ENCODE measurements at regions not wholly inside any gene's neighbourhood (a gene's known extent, or its start where the extent isn't known, plus 50 kb on each side); places are given as distances from the start of the nearest gene placed in this dataset.

DNA sequence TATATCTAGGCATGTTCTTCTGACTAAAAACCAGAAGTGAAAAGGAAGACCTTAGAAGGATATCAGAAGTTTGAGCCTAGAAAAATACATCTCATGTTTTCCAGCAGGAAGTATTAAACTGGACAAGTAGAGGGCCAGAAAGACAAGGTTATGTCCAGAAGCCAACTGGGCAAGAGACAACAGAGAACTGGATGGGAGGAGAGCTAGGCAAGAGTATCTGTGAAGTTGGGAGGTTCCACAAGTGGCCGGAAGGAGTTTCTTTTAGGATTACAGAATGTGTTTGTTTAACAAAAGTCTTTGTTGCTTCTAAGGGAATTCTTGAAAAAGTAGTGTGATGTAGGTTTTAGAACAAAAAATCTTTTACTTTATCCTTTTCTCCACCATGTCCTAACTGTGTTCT lies 86.4 kb downstream of the CYP26A1 start:
- H3K9me2 ChIP-seq (ENCODE audit: insufficient read depth, low read length), result no peaks in the 10 kb centered on the region
- no peaks in the 10 kb centered on the region for H3K27me3 ChIP-seq (ENCODE audit: insufficient read depth, low read depth, low read length)
- H2AFZ ChIP-seq (ENCODE audit: low read depth, low read length), result no peak overlapping the region
- H3K9me3 ChIP-seq (ENCODE audit: low read length), result no peaks in the 10 kb centered on the region
- no peaks in the 10 kb centered on the region for H3F3A ChIP-seq (ENCODE audit: insufficient read depth, low read length, poor library complexity, severe bottlenecking)
- no peak overlapping the region for H3K27ac ChIP-seq (ENCODE audit: low read length)
- no peaks in the 10 kb centered on the region for H4K20me1 ChIP-seq (ENCODE audit: insufficient read depth)
- TF ChIP-seq RAD21 (conservative IDR thresholded peaks at IDR 0.05) (no peak), POLR2AphosphoS5 (IDR thresholded peaks at IDR 0.05) (no peak), SMC3 (conservative IDR thresholded peaks at IDR 0.05; ENCODE audit: poor library complexity) (no peak), EP300 (conservative IDR thresholded peaks at IDR 0.05; ENCODE audit: poor library complexity, severe bottlenecking) (no peak), MXI1 (conservative IDR thresholded peaks at IDR 0.05; ENCODE audit: poor library complexity, severe bottlenecking) (no peak), TAF1 (IDR thresholded peaks at IDR 0.05; ENCODE audit: low read depth) (no peak), EZH2 (IDR thresholded peaks at IDR 0.05; ENCODE audit: borderline replicate concordance, insufficient read depth, low read length, poor library complexity, severe bottlenecking) (no peak)
- TF ChIP-seq, protein P1, sequence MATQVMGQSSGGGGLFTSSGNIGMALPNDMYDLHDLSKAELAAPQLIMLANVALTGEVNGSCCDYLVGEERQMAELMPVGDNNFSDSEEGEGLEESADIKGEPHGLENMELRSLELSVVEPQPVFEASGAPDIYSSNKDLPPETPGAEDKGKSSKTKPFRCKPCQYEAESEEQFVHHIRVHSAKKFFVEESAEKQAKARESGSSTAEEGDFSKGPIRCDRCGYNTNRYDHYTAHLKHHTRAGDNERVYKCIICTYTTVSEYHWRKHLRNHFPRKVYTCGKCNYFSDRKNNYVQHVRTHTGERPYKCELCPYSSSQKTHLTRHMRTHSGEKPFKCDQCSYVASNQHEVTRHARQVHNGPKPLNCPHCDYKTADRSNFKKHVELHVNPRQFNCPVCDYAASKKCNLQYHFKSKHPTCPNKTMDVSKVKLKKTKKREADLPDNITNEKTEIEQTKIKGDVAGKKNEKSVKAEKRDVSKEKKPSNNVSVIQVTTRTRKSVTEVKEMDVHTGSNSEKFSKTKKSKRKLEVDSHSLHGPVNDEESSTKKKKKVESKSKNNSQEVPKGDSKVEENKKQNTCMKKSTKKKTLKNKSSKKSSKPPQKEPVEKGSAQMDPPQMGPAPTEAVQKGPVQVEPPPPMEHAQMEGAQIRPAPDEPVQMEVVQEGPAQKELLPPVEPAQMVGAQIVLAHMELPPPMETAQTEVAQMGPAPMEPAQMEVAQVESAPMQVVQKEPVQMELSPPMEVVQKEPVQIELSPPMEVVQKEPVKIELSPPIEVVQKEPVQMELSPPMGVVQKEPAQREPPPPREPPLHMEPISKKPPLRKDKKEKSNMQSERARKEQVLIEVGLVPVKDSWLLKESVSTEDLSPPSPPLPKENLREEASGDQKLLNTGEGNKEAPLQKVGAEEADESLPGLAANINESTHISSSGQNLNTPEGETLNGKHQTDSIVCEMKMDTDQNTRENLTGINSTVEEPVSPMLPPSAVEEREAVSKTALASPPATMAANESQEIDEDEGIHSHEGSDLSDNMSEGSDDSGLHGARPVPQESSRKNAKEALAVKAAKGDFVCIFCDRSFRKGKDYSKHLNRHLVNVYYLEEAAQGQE (IDR thresholded peaks at IDR 0.05; ENCODE audit: borderline replicate concordance), result no peak
- TF ChIP-seq, protein P2, sequence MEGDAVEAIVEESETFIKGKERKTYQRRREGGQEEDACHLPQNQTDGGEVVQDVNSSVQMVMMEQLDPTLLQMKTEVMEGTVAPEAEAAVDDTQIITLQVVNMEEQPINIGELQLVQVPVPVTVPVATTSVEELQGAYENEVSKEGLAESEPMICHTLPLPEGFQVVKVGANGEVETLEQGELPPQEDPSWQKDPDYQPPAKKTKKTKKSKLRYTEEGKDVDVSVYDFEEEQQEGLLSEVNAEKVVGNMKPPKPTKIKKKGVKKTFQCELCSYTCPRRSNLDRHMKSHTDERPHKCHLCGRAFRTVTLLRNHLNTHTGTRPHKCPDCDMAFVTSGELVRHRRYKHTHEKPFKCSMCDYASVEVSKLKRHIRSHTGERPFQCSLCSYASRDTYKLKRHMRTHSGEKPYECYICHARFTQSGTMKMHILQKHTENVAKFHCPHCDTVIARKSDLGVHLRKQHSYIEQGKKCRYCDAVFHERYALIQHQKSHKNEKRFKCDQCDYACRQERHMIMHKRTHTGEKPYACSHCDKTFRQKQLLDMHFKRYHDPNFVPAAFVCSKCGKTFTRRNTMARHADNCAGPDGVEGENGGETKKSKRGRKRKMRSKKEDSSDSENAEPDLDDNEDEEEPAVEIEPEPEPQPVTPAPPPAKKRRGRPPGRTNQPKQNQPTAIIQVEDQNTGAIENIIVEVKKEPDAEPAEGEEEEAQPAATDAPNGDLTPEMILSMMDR (IDR thresholded peaks at IDR 0.05; ENCODE audit: poor library complexity, severe bottlenecking), result no peak
- no peak overlapping the region for H3K4me3 ChIP-seq (ENCODE audit: low read length)
- no peaks in the 10 kb centered on the region for H3K79me2 ChIP-seq (replicated peaks; ENCODE audit: insufficient read depth, low read length)
- no peak overlapping the region for H3K4me2 ChIP-seq (ENCODE audit: low read length)
- no peak overlapping the region for H3K9ac ChIP-seq (ENCODE audit: low read length)
- H3K36me3 ChIP-seq (ENCODE audit: insufficient read depth, low read length), result no peaks in the 10 kb centered on the region

DNA sequence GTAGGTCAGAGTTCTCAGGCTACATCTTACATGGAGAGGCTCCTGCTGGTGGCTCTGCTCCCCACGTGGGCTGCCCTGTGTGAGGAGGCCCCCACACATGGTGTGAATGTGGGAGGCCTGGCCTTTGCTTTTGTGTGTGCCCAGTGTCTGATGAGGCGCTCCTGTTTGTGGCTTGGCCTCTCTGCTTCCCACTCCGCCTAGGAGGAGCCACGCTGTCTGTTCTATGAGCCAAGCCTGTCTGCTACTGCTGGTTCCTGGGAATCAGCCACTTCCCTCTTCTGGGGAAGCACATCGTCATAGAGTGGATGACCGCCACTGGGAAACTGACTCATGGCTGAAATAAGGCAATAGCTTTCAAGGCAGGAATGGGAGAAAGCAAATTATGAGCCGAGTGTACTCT lies 87.1 kb downstream of the CYP26A1 start:
- no peaks in the 10 kb centered on the region for H3K27me3 ChIP-seq (ENCODE audit: insufficient read depth, low read depth, low read length)
- TF ChIP-seq, protein P1 (IDR thresholded peaks at IDR 0.05; ENCODE audit: borderline replicate concordance), result no peak
- TF ChIP-seq POLR2AphosphoS5 (IDR thresholded peaks at IDR 0.05), result no peak
- TF ChIP-seq TAF1 (IDR thresholded peaks at IDR 0.05; ENCODE audit: low read depth), result no peak
- no peak for TF ChIP-seq EP300 (conservative IDR thresholded peaks at IDR 0.05; ENCODE audit: poor library complexity, severe bottlenecking)
- TF ChIP-seq RAD21 (conservative IDR thresholded peaks at IDR 0.05), result no peak
- TF ChIP-seq, protein P2 (IDR thresholded peaks at IDR 0.05; ENCODE audit: poor library complexity, severe bottlenecking), result no peak
- TF ChIP-seq EZH2 (IDR thresholded peaks at IDR 0.05; ENCODE audit: borderline replicate concordance, insufficient read depth, low read length, poor library complexity, severe bottlenecking), result no peak
- TF ChIP-seq SMC3 (conservative IDR thresholded peaks at IDR 0.05; ENCODE audit: poor library complexity), result no peak
- TF ChIP-seq MXI1 (conservative IDR thresholded peaks at IDR 0.05; ENCODE audit: poor library complexity, severe bottlenecking), result no peak
- no peaks in the 10 kb centered on the region for H3K36me3 ChIP-seq (ENCODE audit: insufficient read depth, low read length)
- no peaks in the 10 kb centered on the region for H3F3A ChIP-seq (ENCODE audit: insufficient read depth, low read length, poor library complexity, severe bottlenecking)
- H2AFZ ChIP-seq (ENCODE audit: low read depth, low read length), result no peak overlapping the region
- no peak overlapping the region for H3K4me3 ChIP-seq (ENCODE audit: low read length)
- no peak overlapping the region for H3K27ac ChIP-seq (ENCODE audit: low read length)
- no peaks in the 10 kb centered on the region for H3K9me2 ChIP-seq (ENCODE audit: insufficient read depth, low read length)
- H3K9me3 ChIP-seq (ENCODE audit: low read length), result no peaks in the 10 kb centered on the region
- no peaks in the 10 kb centered on the region for H4K20me1 ChIP-seq (ENCODE audit: insufficient read depth)
- no peak overlapping the region for H3K4me2 ChIP-seq (ENCODE audit: low read length)
- no peak overlapping the region for H3K9ac ChIP-seq (ENCODE audit: low read length)
- H3K79me2 ChIP-seq (replicated peaks; ENCODE audit: insufficient read depth, low read length), result no peaks in the 10 kb centered on the region

Data from neural cell (in vitro differentiated cells).